Fibroblast of skin of right biceps (primary cell): ENCODE measurements at regions not wholly inside any gene's neighbourhood (a gene's known extent, or its start where the extent isn't known, plus 50 kb on each side); places are given as distances from the start of the nearest gene placed in this dataset.

Source experiments
- DNase-seq: peaks from one replicate; pipeline ENCODE4 v3.0.0-alpha.2; 2013

GRCh38 chr7:45359776-45360175 is 202.2 kb downstream of the RAMP3 start:
- DNase-seq, result no peak

DNA sequence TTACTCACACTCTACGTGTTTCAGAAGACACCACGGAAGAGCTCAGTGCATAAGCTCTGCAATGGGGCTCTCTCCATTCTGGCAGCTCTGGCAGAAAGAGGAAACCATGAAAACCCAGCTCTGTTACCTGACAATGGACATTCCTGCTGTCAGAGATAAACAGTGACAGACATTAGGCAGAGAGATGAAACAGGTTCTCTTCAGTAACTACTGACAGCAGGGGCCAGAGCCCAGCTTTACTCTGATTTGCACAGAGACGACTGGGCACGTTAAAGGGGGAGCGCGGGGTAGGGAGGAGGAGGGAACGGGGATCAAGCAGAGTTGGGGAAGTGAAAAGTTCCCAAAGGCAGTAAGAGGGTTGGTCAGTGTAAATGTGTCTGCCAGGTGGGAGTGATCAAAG is 206.1 kb downstream of the RAMP3 start:
- no peak for DNase-seq

DNA sequence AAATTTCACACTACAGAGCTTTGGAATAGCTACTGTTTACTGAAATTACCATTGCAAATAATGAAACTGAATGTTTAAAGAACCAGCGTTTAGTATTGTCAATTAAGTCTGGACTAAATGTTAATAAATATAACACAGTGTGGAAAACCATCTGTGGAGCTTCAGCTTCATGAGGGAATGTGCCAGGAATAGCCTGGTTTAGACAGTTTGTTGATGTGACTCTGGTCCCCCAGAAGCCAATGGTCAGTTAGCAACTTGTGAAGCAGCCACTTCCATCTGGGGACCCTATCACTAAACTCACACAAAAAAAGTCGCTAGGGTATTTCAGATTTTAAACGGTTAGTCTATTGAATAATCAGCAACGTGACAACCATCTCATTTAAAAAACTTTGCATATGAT is 207.8 kb downstream of the RAMP3 start:
- no peak for DNase-seq

DNA sequence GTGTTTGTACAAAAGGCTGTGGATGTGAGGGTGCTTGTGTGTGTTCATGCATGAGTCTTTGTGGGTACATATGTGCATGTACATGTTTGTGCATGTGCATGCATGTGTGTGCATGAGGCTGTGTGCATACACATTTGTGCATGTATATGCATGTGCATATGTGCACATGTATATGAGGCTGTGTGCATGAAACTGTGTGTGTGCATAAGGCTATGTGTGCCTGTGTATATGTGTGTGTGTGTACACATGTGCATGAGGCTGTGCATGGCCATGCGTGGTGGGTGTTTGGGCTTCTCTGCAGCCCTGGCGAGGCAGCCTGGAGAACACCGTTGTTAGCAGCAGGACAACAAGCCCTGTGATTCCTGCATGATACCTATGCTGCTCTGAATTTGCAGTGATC is 207.7 kb upstream of the ADCY1 start:
- DNase-seq, result no peak

- no peak for DNase-seq
Measured at GRCh38 chr7:45367026-45367425, 207.1 kb upstream of the ADCY1 start.

- DNase-seq, result no peak
Measured at GRCh38 chr7:45368129-45368807, 205.9 kb upstream of the ADCY1 start.

DNA sequence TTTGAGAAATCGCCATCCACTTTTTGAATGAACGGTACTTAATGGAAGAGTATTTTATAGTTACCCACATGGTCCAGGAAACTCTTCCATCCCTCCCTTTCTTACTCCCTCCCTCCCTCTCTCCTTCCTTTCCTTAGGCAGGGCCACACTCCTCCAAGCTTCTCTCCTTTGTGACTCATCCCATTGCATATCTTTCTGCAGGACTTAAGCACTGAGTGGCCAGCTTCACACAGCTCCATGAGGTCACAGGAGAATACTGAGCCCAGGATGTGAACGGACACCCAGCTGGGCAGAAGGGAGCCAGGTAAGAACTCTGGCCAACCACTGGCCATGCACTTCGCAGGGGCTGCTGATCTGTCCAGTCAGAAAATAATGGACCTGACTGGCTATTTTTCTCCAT is 189.7 kb upstream of the ADCY1 start:
- peak; percentile 41 for DNase-seq

DNA sequence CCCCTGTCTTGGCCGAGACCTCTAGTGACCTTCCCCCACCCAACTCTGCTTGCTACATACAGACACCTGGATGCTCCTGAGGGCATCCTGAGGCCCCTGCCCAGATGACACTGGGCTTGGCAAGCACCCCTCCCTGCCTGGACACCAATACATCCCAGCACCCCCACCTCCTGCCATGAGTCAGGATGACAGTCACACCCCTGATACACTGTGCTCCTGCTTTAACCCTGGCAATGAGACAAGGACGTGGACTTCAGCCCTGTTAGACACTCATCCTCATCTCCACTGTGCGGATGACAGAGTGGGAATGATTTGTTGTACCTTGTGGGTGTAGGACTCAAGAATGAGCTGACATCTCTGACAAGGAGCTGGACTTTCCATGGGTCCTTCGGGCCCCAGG is 186.3 kb upstream of the ADCY1 start:
- no peak for DNase-seq

GRCh38 chr7:45389073-45389872 is 184.9 kb upstream of the ADCY1 start:
- DNase-seq, result no peak

DNA sequence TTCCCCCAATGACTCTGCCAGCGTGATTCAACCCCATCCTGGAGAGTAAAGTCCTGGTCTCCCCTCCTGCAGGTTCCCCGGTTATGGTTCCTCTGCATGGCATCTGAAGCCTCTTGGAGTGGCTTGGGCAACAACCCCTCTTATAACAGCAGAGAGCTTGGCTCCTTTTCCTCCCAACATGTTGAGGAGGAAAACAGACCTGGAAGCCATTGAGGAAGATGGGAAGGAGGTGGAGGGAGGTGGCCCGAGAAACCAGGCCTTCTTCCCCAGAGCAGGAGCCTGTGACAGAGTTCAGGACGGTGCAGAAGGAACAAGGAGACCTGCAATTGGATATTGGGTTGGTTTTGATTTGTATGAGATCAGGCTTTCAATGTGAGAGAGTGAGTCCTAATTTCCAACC is 184.0 kb upstream of the ADCY1 start:
- no peak for DNase-seq

DNA sequence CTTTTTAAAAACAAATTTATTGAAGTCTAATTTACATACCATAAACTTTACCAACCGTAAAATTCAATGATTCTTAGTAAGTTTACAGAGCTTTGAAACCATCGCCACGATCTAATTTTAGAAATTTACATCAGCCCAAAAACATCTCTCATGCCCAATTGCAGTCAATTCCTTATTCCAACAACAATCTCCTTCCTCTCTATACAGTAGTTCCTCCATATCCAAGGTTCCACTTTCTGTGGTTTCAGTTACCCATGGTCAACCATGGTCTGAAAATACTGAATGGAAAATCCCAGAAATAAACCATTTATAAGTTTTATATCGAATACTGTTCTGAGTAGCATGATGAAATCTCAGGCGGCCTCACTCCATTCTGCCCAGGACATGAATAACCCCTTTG is 183.4 kb upstream of the ADCY1 start:
- peak; percentile 10 for DNase-seq

- no peak for DNase-seq
Measured at GRCh38 chr7:45391618-45392451, 182.3 kb upstream of the ADCY1 start.

GRCh38 chr7:45394117-45394708 is 180.0 kb upstream of the ADCY1 start:
- no peak for DNase-seq

- no peak for DNase-seq
Measured at GRCh38 chr7:45399069-45399468, 175.1 kb upstream of the ADCY1 start.

- DNase-seq, result no peak
Measured at GRCh38 chr7:45400680-45401079, 173.5 kb upstream of the ADCY1 start.

GRCh38 chr7:45401155-45401554 is 173.0 kb upstream of the ADCY1 start:
- DNase-seq, result no peak

- no peak for DNase-seq
Measured at GRCh38 chr7:45401851-45402250, 172.3 kb upstream of the ADCY1 start.

DNA sequence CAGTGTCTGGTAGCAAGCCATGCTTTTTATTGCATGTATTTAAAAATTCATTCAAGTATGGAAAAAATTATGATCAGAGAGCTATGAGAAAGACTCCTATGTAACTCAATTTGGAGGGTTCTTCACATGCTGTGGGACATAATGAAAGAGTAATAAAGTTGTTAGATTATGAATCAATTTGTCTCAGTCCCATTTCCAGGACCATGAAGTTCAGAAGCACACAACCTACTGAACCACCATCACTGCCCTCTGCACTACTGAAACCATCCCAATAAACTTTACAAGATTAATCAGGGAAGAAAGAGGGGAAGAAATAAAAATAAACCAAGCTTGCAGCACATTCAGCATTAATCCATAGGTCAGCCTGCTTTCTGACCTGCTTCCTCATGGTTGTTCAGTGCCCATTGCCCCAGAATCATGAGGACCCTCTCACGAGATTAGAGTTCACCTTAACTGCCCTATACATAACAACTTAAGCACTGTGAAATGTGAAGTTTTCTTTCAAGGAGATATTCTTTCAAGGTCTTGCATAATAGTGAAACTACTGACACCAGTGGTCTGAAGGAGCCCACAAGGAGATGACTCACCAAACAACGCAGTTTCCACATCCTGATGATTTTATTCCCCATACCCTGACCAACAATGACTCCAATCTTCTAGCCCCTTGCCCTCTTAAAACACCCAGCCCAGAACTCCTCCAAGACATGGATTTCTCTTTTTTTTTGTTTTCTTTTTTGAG is 171.5 kb upstream of the ADCY1 start:
- peak; percentile 81 for DNase-seq

GRCh38 chr7:45404622-45405021 is 169.5 kb upstream of the ADCY1 start:
- no peak for DNase-seq

- no peak for DNase-seq
Measured at GRCh38 chr7:45407730-45408408, 166.3 kb upstream of the ADCY1 start.

GRCh38 chr7:45408409-45408737 is 165.8 kb upstream of the ADCY1 start:
- no peak for DNase-seq

GRCh38 chr7:45410893-45411292 is 163.3 kb upstream of the ADCY1 start:
- no peak for DNase-seq
